Vagina (tissue), 2 donors: ENCODE measurements at regions not wholly inside any gene's neighbourhood (a gene's known extent, or its start where the extent isn't known, plus 50 kb on each side); places are given as distances from the start of the nearest gene placed in this dataset.

Experiments used
- DNase-seq, 2 donors: peaks; one replicate each; pipeline ENCODE4 v3.0.0-alpha.2; 2017; ENCODE audit errors: extremely low spot score in 2 of 2
- H3K27ac ChIP-seq: fragments of 200-600 bp; sonication (generic); one replicate; pipeline ENCODE4 v1.5.1; 2019
- H3K27me3 ChIP-seq: fragments of 200-600 bp; sonication (generic); one replicate; pipeline ENCODE4 v1.5.1; 2019
- H3K36me3 ChIP-seq, 2 donors: fragments of 200-600 bp; sonication (generic); one replicate each; pipeline ENCODE4 v1.5.1; 2017 to 2019
- H3K4me1 ChIP-seq: fragments of 200-600 bp; sonication (generic); one replicate; pipeline ENCODE4 v1.5.1; 2019
- H3K4me3 ChIP-seq, 2 donors: fragments of 200-600 bp; sonication (generic); 1 replicate in 1 of 2; 2 replicates in 1 of 2; pipeline ENCODE4 v1.5.1; 2016 to 2019
- H3K9me3 ChIP-seq: fragments of 200-600 bp; sonication (generic); one replicate; pipeline ENCODE4 v1.5.1; 2019
- POLR2A ChIP-seq, 2 donors: fragments of 450-650 bp; IDR thresholded peaks; one replicate each; pipeline ENCODE4 v1.6.1; 2017; ENCODE audit warnings: antibody characterized with exemption in 2 of 2, mild to moderate bottlenecking in 2 of 2, moderate library complexity in 2 of 2
- POLR2AphosphoS5 ChIP-seq, 2 donors: sonication (generic); formaldehyde crosslinking; IDR thresholded peaks; one replicate each; pipeline ENCODE4 v1.9.0; 2017; ENCODE audit warnings: antibody characterized with exemption in 2 of 2, mild to moderate bottlenecking in 2 of 2, low read depth in 1 of 2; ENCODE audit not compliant: insufficient read depth in 1 of 2
- intact Hi-C: fragments of 100-400 bp; cut with DNase I; formaldehyde crosslinking; loops from one replicate; pipeline ENCODE4 v1.15.1; 2023
- TF ChIP-seq, protein P1 (sequence below), 3 experiments: fragments of 450-650 bp in 2 of 3; fragments of 200-600 bp in 1 of 3; sonication (generic) in 1 of 3; IDR thresholded peaks; one replicate each; pipeline ENCODE4 v1.5.1; 2017 to 2019; ENCODE audit warnings: antibody characterized with exemption in 3 of 3, mild to moderate bottlenecking in 2 of 3, moderate library complexity in 2 of 3

- Histone ChIP-seq H3K36me3 (no peaks in the 10 kb centered on the region), H3K27me3 (no peaks in the 10 kb centered on the region), H3K27ac (no peak overlapping the region), H3K4me3 (no peak overlapping the region), H3K9me3 (no peaks in the 10 kb centered on the region), H3K4me1 (no peaks in the 10 kb centered on the region)
- TF ChIP-seq POLR2A (IDR thresholded peaks at IDR 0.05) = no peak
- TF ChIP-seq POLR2AphosphoS5 (IDR thresholded peaks at IDR 0.05; ENCODE audit: insufficient read depth in 1 of 2, low read depth in 1 of 2) = no peak
- TF ChIP-seq, protein P1, sequence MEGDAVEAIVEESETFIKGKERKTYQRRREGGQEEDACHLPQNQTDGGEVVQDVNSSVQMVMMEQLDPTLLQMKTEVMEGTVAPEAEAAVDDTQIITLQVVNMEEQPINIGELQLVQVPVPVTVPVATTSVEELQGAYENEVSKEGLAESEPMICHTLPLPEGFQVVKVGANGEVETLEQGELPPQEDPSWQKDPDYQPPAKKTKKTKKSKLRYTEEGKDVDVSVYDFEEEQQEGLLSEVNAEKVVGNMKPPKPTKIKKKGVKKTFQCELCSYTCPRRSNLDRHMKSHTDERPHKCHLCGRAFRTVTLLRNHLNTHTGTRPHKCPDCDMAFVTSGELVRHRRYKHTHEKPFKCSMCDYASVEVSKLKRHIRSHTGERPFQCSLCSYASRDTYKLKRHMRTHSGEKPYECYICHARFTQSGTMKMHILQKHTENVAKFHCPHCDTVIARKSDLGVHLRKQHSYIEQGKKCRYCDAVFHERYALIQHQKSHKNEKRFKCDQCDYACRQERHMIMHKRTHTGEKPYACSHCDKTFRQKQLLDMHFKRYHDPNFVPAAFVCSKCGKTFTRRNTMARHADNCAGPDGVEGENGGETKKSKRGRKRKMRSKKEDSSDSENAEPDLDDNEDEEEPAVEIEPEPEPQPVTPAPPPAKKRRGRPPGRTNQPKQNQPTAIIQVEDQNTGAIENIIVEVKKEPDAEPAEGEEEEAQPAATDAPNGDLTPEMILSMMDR (IDR thresholded peaks at IDR 0.05) = no peak
- DNase-seq = no peak
- intact Hi-C loops = no loop called here
Observed at GRCh38 chr14:71487941-71488340, 444.3 kb upstream of the RGS6 start.

GRCh38 chr14:71488703-71489191 is 443.5 kb upstream of the RGS6 start:
- Histone ChIP-seq H3K36me3 (no peaks in the 10 kb centered on the region), H3K9me3 (no peaks in the 10 kb centered on the region), H3K4me3 (no peak overlapping the region), H3K27ac (no peak overlapping the region), H3K27me3 (no peaks in the 10 kb centered on the region), H3K4me1 (no peaks in the 10 kb centered on the region)
- intact Hi-C loops = no loop called here
- TF ChIP-seq POLR2AphosphoS5 (IDR thresholded peaks at IDR 0.05; ENCODE audit: insufficient read depth in 1 of 2, low read depth in 1 of 2) (no peak), POLR2A (IDR thresholded peaks at IDR 0.05) (no peak)
- TF ChIP-seq, protein P1 (IDR thresholded peaks at IDR 0.05) = no peak
- no peak for DNase-seq

DNA sequence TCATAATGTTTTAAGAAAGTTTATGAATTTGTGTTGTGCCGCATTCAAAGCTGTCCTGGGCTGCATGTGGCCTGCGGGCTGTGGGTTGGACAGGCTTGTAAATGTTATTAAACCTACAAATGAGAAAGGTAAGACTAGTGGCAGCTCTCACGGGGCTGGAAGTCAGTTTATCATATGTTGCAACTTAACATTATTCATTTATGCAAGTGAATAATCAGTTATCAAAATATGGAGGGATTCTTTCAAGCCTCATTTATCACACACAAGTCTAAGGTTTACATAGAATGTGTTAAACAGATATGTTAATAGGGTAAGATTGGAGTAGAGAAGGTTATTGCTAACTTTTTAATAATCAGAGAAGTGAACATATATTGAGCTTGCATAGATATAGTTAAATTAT is 442.5 kb upstream of the RGS6 start:
- no peak overlapping the region for H3K27ac ChIP-seq
- TF ChIP-seq POLR2A (IDR thresholded peaks at IDR 0.05) (no peak), POLR2AphosphoS5 (IDR thresholded peaks at IDR 0.05; ENCODE audit: insufficient read depth in 1 of 2, low read depth in 1 of 2) (no peak)
- TF ChIP-seq, protein P1 (IDR thresholded peaks at IDR 0.05) = no peak
- no peak for DNase-seq
- H3K36me3 ChIP-seq = no peaks in the 10 kb centered on the region
- no peaks in the 10 kb centered on the region for H3K9me3 ChIP-seq
- H3K4me3 ChIP-seq = no peak overlapping the region
- intact Hi-C loops = no loop called here
- H3K4me1 ChIP-seq = no peaks in the 10 kb centered on the region
- H3K27me3 ChIP-seq = no peaks in the 10 kb centered on the region

- TF ChIP-seq, protein P1 (IDR thresholded peaks at IDR 0.05) = no peak
- no peak for TF ChIP-seq POLR2AphosphoS5 (IDR thresholded peaks at IDR 0.05; ENCODE audit: insufficient read depth in 1 of 2, low read depth in 1 of 2)
- no peak for TF ChIP-seq POLR2A (IDR thresholded peaks at IDR 0.05)
- no peak overlapping the region for H3K4me3 ChIP-seq
- no peaks in the 10 kb centered on the region for H3K9me3 ChIP-seq
- DNase-seq = no peak
- H3K27ac ChIP-seq = no peak overlapping the region
- H3K4me1 ChIP-seq = no peaks in the 10 kb centered on the region
- H3K36me3 ChIP-seq = no peaks in the 10 kb centered on the region
- intact Hi-C loops = no loop called here
- no peaks in the 10 kb centered on the region for H3K27me3 ChIP-seq
Observed at GRCh38 chr14:71491931-71492330, 440.3 kb upstream of the RGS6 start.

- no peak overlapping the region for H3K27ac ChIP-seq
Observed at GRCh38 chr14:71492346-71492745, 439.9 kb upstream of the RGS6 start.

More at GRCh38 chr14:71492346-71492745, 439.9 kb upstream of the RGS6 start:
- Histone ChIP-seq H3K9me3 (no peaks in the 10 kb centered on the region), H3K4me1 (no peaks in the 10 kb centered on the region), H3K36me3 (no peaks in the 10 kb centered on the region), H3K4me3 (no peak overlapping the region), H3K27me3 (no peaks in the 10 kb centered on the region)
- TF ChIP-seq POLR2AphosphoS5 (IDR thresholded peaks at IDR 0.05; ENCODE audit: insufficient read depth in 1 of 2, low read depth in 1 of 2) (no peak), POLR2A (IDR thresholded peaks at IDR 0.05) (no peak)
- TF ChIP-seq, protein P1 (IDR thresholded peaks at IDR 0.05) = no peak
- DNase-seq = no peak
- intact Hi-C loops = no loop called here
